Testis (tissue), 2 donors: ENCODE measurements at regions not wholly inside any gene's neighbourhood (a gene's known extent, or its start where the extent isn't known, plus 50 kb on each side); places are given as distances from the start of the nearest gene placed in this dataset.

Source experiments
- POLR2A ChIP-seq: fragments of 450-650 bp; IDR thresholded peaks from one replicate; pipeline ENCODE4 v1.6.1; 2017; ENCODE audit warnings: antibody characterized with exemption, mild to moderate bottlenecking, moderate library complexity
- TF ChIP-seq, protein P1 (sequence below), 3 experiments: fragments of 450-650 bp in 2 of 3; fragments of 200-600 bp in 1 of 3; sonication (generic) in 1 of 3; IDR thresholded peaks; one replicate each; pipeline ENCODE4 v1.5.1; 2016 to 2019; ENCODE audit warnings: antibody characterized with exemption in 3 of 3, mild to moderate bottlenecking in 2 of 3, moderate library complexity in 1 of 3

DNA sequence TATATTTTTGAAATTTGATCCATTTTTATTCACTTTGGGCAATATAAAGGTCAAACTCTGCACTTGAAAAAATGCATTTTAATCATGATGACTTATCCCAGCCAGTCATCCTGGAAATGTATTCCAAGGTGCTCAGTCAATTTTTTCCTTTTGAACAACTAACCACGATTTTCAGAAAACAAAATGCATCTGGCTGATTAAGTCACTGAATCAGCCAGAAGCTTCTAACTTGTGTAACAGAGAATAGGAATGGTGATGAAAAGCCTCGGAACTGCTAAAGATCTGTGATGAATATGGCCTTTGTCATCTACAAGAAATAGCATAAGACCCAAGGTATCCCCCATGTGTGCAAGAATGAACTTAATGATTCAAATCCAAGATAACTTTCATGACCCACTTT, 572.7 kb downstream of the EPHA4 start:
- TF ChIP-seq, protein P1, sequence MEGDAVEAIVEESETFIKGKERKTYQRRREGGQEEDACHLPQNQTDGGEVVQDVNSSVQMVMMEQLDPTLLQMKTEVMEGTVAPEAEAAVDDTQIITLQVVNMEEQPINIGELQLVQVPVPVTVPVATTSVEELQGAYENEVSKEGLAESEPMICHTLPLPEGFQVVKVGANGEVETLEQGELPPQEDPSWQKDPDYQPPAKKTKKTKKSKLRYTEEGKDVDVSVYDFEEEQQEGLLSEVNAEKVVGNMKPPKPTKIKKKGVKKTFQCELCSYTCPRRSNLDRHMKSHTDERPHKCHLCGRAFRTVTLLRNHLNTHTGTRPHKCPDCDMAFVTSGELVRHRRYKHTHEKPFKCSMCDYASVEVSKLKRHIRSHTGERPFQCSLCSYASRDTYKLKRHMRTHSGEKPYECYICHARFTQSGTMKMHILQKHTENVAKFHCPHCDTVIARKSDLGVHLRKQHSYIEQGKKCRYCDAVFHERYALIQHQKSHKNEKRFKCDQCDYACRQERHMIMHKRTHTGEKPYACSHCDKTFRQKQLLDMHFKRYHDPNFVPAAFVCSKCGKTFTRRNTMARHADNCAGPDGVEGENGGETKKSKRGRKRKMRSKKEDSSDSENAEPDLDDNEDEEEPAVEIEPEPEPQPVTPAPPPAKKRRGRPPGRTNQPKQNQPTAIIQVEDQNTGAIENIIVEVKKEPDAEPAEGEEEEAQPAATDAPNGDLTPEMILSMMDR (IDR thresholded peaks at IDR 0.05): no peak
- no peak for TF ChIP-seq POLR2A
